ENCODE measurements at regions not wholly inside any gene's neighbourhood (a gene's known extent, or its start where the extent isn't known, plus 50 kb on each side); places are given as distances from the start of the nearest gene placed in this dataset.

DNA sequence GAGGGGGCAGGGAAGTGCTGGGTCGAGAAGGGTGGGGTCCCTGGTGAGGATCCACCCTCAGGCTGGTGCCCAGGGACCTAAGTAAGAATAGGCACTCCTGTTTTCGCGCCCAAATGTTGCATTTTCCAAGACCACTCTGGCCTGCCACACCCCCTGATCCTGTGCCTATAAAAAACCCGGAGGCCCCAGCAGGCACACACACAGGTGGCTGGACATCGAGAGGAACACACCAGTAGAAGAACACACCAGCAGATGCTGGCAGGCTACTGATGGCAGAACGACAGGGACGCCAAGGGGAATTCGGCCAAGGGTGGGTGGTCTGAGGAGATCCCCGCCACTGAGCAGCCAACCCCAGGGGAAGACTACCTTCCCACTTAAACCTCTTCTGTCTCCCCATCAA lies 633.9 kb upstream of the POT1 start:
- no peaks in the 10 kb centered on the region for H3K4me1 Mint-ChIP-seq (ENCODE audit: low read depth, unreplicated experiment)
- Histone ChIP-seq H3K4me3 (ENCODE audit: insufficient read depth, low read depth, low read length) (peak overlapping the region; percentile 41), H3K4me1 (ENCODE audit: insufficient read depth, low read length) (no peaks in the 10 kb centered on the region), H2AFZ (ENCODE audit: low read depth, low read length) (peak overlapping the region; percentile 45), H3K9me3 (ENCODE audit: insufficient read depth, low read depth, low read length) (no peaks in the 10 kb centered on the region), H3K9ac (ENCODE audit: low read length) (no peak overlapping the region), H3K36me3 (ENCODE audit: insufficient read depth, low read length) (no peaks in the 10 kb centered on the region), H3K4me2 (ENCODE audit: low read length) (peak overlapping the region; percentile 68), H3K79me2 (ENCODE audit: insufficient read depth, low read length) (no peaks in the 10 kb centered on the region), H3K27me3 (ENCODE audit: insufficient read depth, low read length) (no peaks in the 10 kb centered on the region), H4K20me1 (ENCODE audit: insufficient read depth, low read length) (no peaks in the 10 kb centered on the region), H3K27ac (ENCODE audit: low read depth, low read length) (no peak overlapping the region)
- TF ChIP-seq EZH2 (IDR thresholded peaks at IDR 0.05; ENCODE audit: insufficient read depth, low read length) (no peak), CTCF (IDR thresholded peaks at IDR 0.05; ENCODE audit: insufficient read depth, low read depth, low read length) (no peak)
- no peak overlapping the region for H3K27ac Mint-ChIP-seq (ENCODE audit: unreplicated experiment)
- DNase-seq (ENCODE audit: low read depth) (no peak), FAIRE-seq (no peak)
- H3K36me3 Mint-ChIP-seq (ENCODE audit: low read depth, unreplicated experiment), result no peaks in the 10 kb centered on the region
- no peaks in the 10 kb centered on the region for H3K27me3 Mint-ChIP-seq (ENCODE audit: low read depth, unreplicated experiment)
- no peak overlapping the region for H3K4me3 Mint-ChIP-seq (ENCODE audit: unreplicated experiment)
- H3K9me3 Mint-ChIP-seq (ENCODE audit: unreplicated experiment), result no peaks in the 10 kb centered on the region

GRCh38 chr7:125561006-125561405 lies 631.4 kb upstream of the POT1 start:
- Histone ChIP-seq H3K9ac (ENCODE audit: low read length) (no peak overlapping the region), H3K27ac (ENCODE audit: low read depth, low read length) (no peak overlapping the region), H3K9me3 (ENCODE audit: insufficient read depth, low read depth, low read length) (no peaks in the 10 kb centered on the region), H3K27me3 (ENCODE audit: insufficient read depth, low read length) (no peaks in the 10 kb centered on the region), H3K79me2 (ENCODE audit: insufficient read depth, low read length) (no peaks in the 10 kb centered on the region), H3K4me1 (ENCODE audit: insufficient read depth, low read length) (no peaks in the 10 kb centered on the region), H3K4me3 (ENCODE audit: insufficient read depth, low read depth, low read length) (no peak overlapping the region), H3K4me2 (ENCODE audit: low read length) (peak overlapping the region; percentile 10), H2AFZ (ENCODE audit: low read depth, low read length) (no peak overlapping the region), H3K36me3 (ENCODE audit: insufficient read depth, low read length) (no peaks in the 10 kb centered on the region), H4K20me1 (ENCODE audit: insufficient read depth, low read length) (no peaks in the 10 kb centered on the region)
- H3K27me3 Mint-ChIP-seq (ENCODE audit: low read depth, unreplicated experiment), result no peaks in the 10 kb centered on the region
- no peak for TF ChIP-seq EZH2 (IDR thresholded peaks at IDR 0.05; ENCODE audit: insufficient read depth, low read length)
- no peak for TF ChIP-seq CTCF (IDR thresholded peaks at IDR 0.05; ENCODE audit: insufficient read depth, low read depth, low read length)
- no peak for FAIRE-seq
- no peaks in the 10 kb centered on the region for H3K36me3 Mint-ChIP-seq (ENCODE audit: low read depth, unreplicated experiment)
- no peak overlapping the region for H3K4me3 Mint-ChIP-seq (ENCODE audit: unreplicated experiment)
- no peak for DNase-seq (ENCODE audit: low read depth)
- no peaks in the 10 kb centered on the region for H3K9me3 Mint-ChIP-seq (ENCODE audit: unreplicated experiment)
- no peak overlapping the region for H3K27ac Mint-ChIP-seq (ENCODE audit: unreplicated experiment)
- no peaks in the 10 kb centered on the region for H3K4me1 Mint-ChIP-seq (ENCODE audit: low read depth, unreplicated experiment)

GRCh38 chr7:125559921-125560320 lies 630.3 kb upstream of the POT1 start:
- H3K9me3 ChIP-seq (ENCODE audit: insufficient read depth, low read depth, low read length), result no peaks in the 10 kb centered on the region
- H3K4me3 ChIP-seq (ENCODE audit: insufficient read depth, low read depth, low read length), result no peak overlapping the region
- DNase-seq (ENCODE audit: low read depth) (no peak), FAIRE-seq (no peak)
- H3K4me1 ChIP-seq (ENCODE audit: insufficient read depth, low read length), result no peaks in the 10 kb centered on the region
- H3K79me2 ChIP-seq (ENCODE audit: insufficient read depth, low read length), result no peaks in the 10 kb centered on the region
- Mint-ChIP-seq H3K4me3 (ENCODE audit: unreplicated experiment) (no peak overlapping the region), H3K9me3 (ENCODE audit: unreplicated experiment) (no peaks in the 10 kb centered on the region), H3K27me3 (ENCODE audit: low read depth, unreplicated experiment) (no peaks in the 10 kb centered on the region), H3K36me3 (ENCODE audit: low read depth, unreplicated experiment) (no peaks in the 10 kb centered on the region), H3K4me1 (ENCODE audit: low read depth, unreplicated experiment) (no peaks in the 10 kb centered on the region), H3K27ac (ENCODE audit: unreplicated experiment) (no peak overlapping the region)
- no peaks in the 10 kb centered on the region for H4K20me1 ChIP-seq (ENCODE audit: insufficient read depth, low read length)
- no peaks in the 10 kb centered on the region for H3K36me3 ChIP-seq (ENCODE audit: insufficient read depth, low read length)
- no peak overlapping the region for H3K4me2 ChIP-seq (ENCODE audit: low read length)
- TF ChIP-seq CTCF (IDR thresholded peaks at IDR 0.05; ENCODE audit: insufficient read depth, low read depth, low read length) (no peak), EZH2 (IDR thresholded peaks at IDR 0.05; ENCODE audit: insufficient read depth, low read length) (no peak)
- no peak overlapping the region for H3K9ac ChIP-seq (ENCODE audit: low read length)
- H2AFZ ChIP-seq (ENCODE audit: low read depth, low read length), result no peak overlapping the region
- H3K27me3 ChIP-seq (ENCODE audit: insufficient read depth, low read length), result no peaks in the 10 kb centered on the region
- no peak overlapping the region for H3K27ac ChIP-seq (ENCODE audit: low read depth, low read length)

All from astrocyte (in vitro differentiated cells and primary cell).